WERI-Rb-1 (cell line): ENCODE measurements at regions not wholly inside any gene's neighbourhood (a gene's known extent, or its start where the extent isn't known, plus 50 kb on each side); places are given as distances from the start of the nearest gene placed in this dataset.

Source experiments
- DNase-seq: peaks from one replicate; pipeline ENCODE4 v3.0.0-alpha.2; 2020
- H3K27ac ChIP-seq: fragments of 250-450 bp; sonication (Bioruptor Pico); 2 replicates; pipeline ENCODE4 v1.5.1; 2020; ENCODE audit warnings: mild to moderate bottlenecking, moderate library complexity
- H3K27me3 ChIP-seq: fragments of 250-450 bp; sonication (Bioruptor Pico); 2 replicates; pipeline ENCODE4 v1.5.1; 2021; ENCODE audit warnings: mild to moderate bottlenecking, low read depth, moderate library complexity; ENCODE audit not compliant: insufficient read depth, severe bottlenecking
- H3K36me3 ChIP-seq: fragments of 250-450 bp; sonication (Bioruptor Pico); 2 replicates; pipeline ENCODE4 v1.5.1; 2020; ENCODE audit warnings: mild to moderate bottlenecking, moderate library complexity
- H3K4me3 ChIP-seq: 2 replicates; pipeline ENCODE4 v1.5.1; 2011; ENCODE audit warnings: low read depth, mild to moderate bottlenecking, control low read depth, low read length
- H3K9me3 ChIP-seq: fragments of 250-450 bp; sonication (Bioruptor Pico); 2 replicates; pipeline ENCODE4 v1.5.1; 2021; ENCODE audit warnings: mild to moderate bottlenecking, moderate library complexity; ENCODE audit not compliant: severe bottlenecking
- TF ChIP-seq, protein P1 (sequence below): IDR thresholded peaks from 2 replicates; pipeline ENCODE4 v1.5.1; 2011; ENCODE audit warnings: low read depth, mild to moderate bottlenecking, control low read depth, inconsistent platforms, low read length

DNA sequence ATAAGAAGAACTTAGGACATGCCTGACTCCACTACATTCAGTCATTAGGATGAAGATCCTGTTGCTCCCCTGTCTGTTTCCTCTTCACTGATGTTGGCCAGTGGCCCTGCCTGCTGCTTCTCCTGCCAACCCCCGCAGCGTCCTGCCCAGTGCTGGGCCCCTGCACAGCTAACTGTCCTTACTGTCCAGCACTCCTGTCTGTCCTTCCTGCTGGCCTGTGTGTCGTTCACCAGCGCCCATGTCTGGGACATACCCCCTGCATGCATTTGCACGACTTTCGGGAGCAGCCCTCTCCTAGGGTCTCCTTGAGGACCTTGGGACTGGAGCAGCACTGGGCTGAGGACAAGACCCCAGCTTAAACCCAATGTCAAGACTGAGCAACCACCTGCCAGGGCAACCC, 547.6 kb downstream of the BNC2 start:
- no peak for DNase-seq
- Histone ChIP-seq H3K9me3 (no peaks in the 10 kb centered on the region), H3K4me3 (no peak overlapping the region)

DNA sequence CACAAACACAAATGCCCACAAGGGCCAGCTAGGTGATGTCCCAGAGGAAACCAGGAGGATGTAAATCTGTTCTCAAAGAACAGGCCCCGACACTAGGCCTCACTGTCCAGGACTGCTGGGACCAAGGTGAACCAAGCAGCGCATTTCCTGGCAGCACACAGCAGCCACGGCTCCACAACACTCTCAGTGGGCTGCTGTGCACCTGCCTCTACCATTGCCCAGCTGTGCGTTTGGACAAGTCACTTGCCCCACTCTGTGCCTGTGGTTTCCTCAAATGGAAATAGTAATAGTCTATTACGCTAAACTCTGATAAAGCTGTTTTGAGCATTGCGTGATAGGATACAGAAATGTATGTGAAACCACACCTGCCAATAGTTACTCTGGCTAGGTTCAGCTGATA, 544.5 kb downstream of the BNC2 start:
- Histone ChIP-seq H3K4me3 (no peak overlapping the region), H3K36me3 (no peaks in the 10 kb centered on the region), H3K27ac (no peak overlapping the region), H3K27me3 (no peaks in the 10 kb centered on the region), H3K9me3 (no peaks in the 10 kb centered on the region)
- no peak for DNase-seq
- TF ChIP-seq, protein P1, sequence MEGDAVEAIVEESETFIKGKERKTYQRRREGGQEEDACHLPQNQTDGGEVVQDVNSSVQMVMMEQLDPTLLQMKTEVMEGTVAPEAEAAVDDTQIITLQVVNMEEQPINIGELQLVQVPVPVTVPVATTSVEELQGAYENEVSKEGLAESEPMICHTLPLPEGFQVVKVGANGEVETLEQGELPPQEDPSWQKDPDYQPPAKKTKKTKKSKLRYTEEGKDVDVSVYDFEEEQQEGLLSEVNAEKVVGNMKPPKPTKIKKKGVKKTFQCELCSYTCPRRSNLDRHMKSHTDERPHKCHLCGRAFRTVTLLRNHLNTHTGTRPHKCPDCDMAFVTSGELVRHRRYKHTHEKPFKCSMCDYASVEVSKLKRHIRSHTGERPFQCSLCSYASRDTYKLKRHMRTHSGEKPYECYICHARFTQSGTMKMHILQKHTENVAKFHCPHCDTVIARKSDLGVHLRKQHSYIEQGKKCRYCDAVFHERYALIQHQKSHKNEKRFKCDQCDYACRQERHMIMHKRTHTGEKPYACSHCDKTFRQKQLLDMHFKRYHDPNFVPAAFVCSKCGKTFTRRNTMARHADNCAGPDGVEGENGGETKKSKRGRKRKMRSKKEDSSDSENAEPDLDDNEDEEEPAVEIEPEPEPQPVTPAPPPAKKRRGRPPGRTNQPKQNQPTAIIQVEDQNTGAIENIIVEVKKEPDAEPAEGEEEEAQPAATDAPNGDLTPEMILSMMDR: no peak

More for the DNA sequence above, 547.6 kb downstream of the BNC2 start:
- TF ChIP-seq, protein P1: no peak
- no peak overlapping the region for H3K27ac ChIP-seq
- no peaks in the 10 kb centered on the region for H3K27me3 ChIP-seq
- no peaks in the 10 kb centered on the region for H3K36me3 ChIP-seq

DNA sequence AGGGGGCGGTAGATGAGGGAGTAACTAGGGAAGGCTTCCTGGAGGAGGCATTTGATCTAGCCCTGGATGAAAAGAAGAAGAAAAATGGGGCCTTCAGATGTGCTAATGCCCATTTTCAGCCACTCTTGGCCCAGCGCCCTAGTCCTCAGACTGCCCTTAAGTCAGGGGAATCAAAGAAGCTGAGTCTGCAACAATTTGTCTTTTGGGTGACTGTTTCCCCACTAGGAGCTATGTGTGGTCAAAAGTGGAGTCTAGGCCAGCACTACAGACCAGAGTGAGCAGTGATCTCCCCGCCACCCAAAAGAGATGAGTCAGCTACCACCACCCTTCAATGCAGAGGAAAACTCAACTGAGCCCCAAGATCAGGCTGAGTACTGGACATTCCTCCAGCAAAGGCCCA, 542.1 kb downstream of the BNC2 start:
- H3K27ac ChIP-seq: no peak overlapping the region
- no peaks in the 10 kb centered on the region for H3K27me3 ChIP-seq
- TF ChIP-seq, protein P1: no peak
- H3K4me3 ChIP-seq: no peak overlapping the region
- H3K36me3 ChIP-seq: no peaks in the 10 kb centered on the region
- no peaks in the 10 kb centered on the region for H3K9me3 ChIP-seq
- DNase-seq: no peak

DNA sequence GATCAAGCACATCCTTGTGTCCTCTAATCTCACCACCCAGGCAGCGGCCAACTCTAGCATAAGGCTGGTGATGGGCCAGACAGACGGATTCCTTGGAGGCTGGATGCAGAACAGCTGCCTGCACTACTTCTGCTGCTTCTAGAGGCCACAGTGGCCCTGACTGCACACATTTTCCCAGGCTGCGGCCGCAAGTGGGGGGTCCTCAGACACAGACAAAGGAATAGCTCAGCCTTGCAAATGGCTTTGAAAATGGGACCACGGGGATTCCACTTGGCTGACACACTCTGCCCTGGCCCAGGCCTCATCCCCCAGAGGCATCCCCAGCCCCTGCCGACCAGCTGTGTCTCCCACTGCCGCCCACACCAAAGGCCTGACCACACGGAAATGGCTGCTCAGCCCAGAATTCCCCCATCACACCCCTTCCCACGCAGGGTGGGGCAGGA, 540.8 kb downstream of the BNC2 start:
- Histone ChIP-seq H3K27me3 (no peaks in the 10 kb centered on the region), H3K4me3 (no peak overlapping the region), H3K36me3 (no peaks in the 10 kb centered on the region), H3K27ac (no peak overlapping the region), H3K9me3 (no peaks in the 10 kb centered on the region)
- TF ChIP-seq, protein P1: no peak
- DNase-seq: no peak

DNA sequence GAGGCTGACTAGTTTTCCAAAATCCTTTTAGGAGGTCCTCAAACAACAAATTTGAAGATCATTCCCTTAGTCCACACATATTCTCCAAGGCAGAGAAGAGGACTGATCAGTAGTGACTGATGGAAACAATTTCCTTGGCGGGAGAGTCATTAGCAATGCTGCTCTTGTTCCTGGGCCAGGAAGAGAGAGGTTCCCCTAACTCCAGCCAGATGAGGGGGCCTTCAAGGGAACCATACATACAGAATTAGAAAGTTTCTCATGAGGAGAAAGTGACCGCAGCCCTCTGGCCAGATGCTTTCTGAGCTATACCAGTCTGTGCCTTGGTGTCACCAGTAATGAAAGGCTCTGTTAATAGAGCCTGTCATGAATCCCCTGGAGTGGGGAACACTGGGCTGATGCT, 539.4 kb downstream of the BNC2 start:
- no peaks in the 10 kb centered on the region for H3K9me3 ChIP-seq
- no peak overlapping the region for H3K4me3 ChIP-seq
- TF ChIP-seq, protein P1: no peak
- no peak overlapping the region for H3K27ac ChIP-seq
- no peaks in the 10 kb centered on the region for H3K27me3 ChIP-seq
- no peak for DNase-seq
- no peaks in the 10 kb centered on the region for H3K36me3 ChIP-seq

DNA sequence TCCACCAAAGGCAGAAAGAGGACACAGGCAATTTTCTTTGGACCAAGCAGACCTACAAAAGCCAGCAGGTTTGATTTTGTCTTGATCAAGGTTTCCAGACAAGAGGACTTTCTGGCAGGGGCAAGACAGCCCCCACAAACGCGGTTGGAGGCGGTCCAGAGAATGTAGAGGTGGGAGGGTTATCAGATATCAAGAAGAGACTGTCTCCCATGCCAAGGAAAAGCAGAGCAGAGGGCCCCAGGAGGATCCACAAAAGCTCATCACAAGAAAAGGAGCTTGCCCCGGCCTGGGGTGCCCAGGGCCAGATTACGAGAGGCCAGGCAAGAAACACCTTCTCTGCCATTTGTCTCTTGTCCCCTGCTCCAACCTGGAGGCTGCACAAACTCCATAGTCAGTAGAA, 538.9 kb downstream of the BNC2 start:
- DNase-seq: no peak
- H3K27ac ChIP-seq: no peak overlapping the region
- TF ChIP-seq, protein P1: no peak

More for the DNA sequence above, 538.9 kb downstream of the BNC2 start:
- no peaks in the 10 kb centered on the region for H3K9me3 ChIP-seq
- no peak overlapping the region for H3K4me3 ChIP-seq
- no peaks in the 10 kb centered on the region for H3K27me3 ChIP-seq
- no peaks in the 10 kb centered on the region for H3K36me3 ChIP-seq
